A172 (cell line): ENCODE measurements at regions not wholly inside any gene's neighbourhood (a gene's known extent, or its start where the extent isn't known, plus 50 kb on each side); places are given as distances from the start of the nearest gene placed in this dataset.
"Not testable (repeated sequence)": the region's sequence is repeated elsewhere in the genome, so short reads cannot be mapped to it uniquely, and the experiment has no call there.

ENCODE experiments used
- DNase-seq: peaks from one replicate; pipeline ENCODE4 v3.0.0-alpha.2; 2015; ENCODE audit warnings: low spot score

- DNase-seq, result peak; percentile 89
Observed at GRCh38 chr13:104571161-104571892, 1505.1 kb upstream of the SLC10A2 start.

GRCh38 chr13:104567114-104567513, 1500.9 kb upstream of the SLC10A2 start:
- no peak for DNase-seq

GRCh38 chr13:104565888-104566287, 1499.7 kb upstream of the SLC10A2 start:
- no peak for DNase-seq

- DNase-seq, result no peak
Observed at GRCh38 chr13:104553896-104554295, 1487.7 kb upstream of the SLC10A2 start.

- peak; percentile 4 for DNase-seq
Observed at GRCh38 chr13:104553186-104553585, 1487.0 kb upstream of the SLC10A2 start.

GRCh38 chr13:104534847-104535246, 1468.6 kb upstream of the SLC10A2 start:
- peak; percentile 47 for DNase-seq

GRCh38 chr13:104532132-104532531, 1465.9 kb upstream of the SLC10A2 start:
- DNase-seq, result no peak

GRCh38 chr13:104530741-104531140, 1464.5 kb upstream of the SLC10A2 start:
- DNase-seq, result no peak

GRCh38 chr13:104526561-104526960, 1460.3 kb upstream of the SLC10A2 start:
- no peak for DNase-seq

GRCh38 chr13:104525467-104525866, 1459.2 kb upstream of the SLC10A2 start:
- DNase-seq, result no peak

- DNase-seq, result no peak
Observed at GRCh38 chr13:104522235-104523072, 1456.2 kb upstream of the SLC10A2 start.

GRCh38 chr13:104510422-104510821, 1444.2 kb upstream of the SLC10A2 start:
- DNase-seq, result no peak

GRCh38 chr13:104493502-104493901, 1427.3 kb upstream of the SLC10A2 start:
- DNase-seq, result not testable (repeated sequence)

GRCh38 chr13:104491916-104492315, 1425.7 kb upstream of the SLC10A2 start:
- DNase-seq, result no peak

GRCh38 chr13:104487006-104487405, 1420.8 kb upstream of the SLC10A2 start:
- DNase-seq, result peak; percentile 19

GRCh38 chr13:104485571-104485970, 1419.4 kb upstream of the SLC10A2 start:
- no peak for DNase-seq

- DNase-seq, result no peak
Observed at GRCh38 chr13:104483631-104484030, 1417.4 kb upstream of the SLC10A2 start.

- no peak for DNase-seq
Observed at GRCh38 chr13:104477261-104477660, 1411.0 kb upstream of the SLC10A2 start.

GRCh38 chr13:104473936-104474335, 1407.7 kb upstream of the SLC10A2 start:
- no peak for DNase-seq

GRCh38 chr13:104466016-104466415, 1399.8 kb upstream of the SLC10A2 start:
- DNase-seq, result no peak

GRCh38 chr13:104461049-104461448, 1394.8 kb upstream of the SLC10A2 start:
- DNase-seq, result no peak

GRCh38 chr13:104460554-104460953, 1394.3 kb upstream of the SLC10A2 start:
- DNase-seq, result peak; percentile 8

GRCh38 chr13:104450006-104450405, 1383.8 kb upstream of the SLC10A2 start:
- DNase-seq, result no peak
